Astrocyte of the cerebellum (primary cell): ENCODE measurements at regions not wholly inside any gene's neighbourhood (a gene's known extent, or its start where the extent isn't known, plus 50 kb on each side); places are given as distances from the start of the nearest gene placed in this dataset.
A peak's percentile ranks its signal among the peaks of the same experiment; 100 is the strongest.

Experiments used
- DNase-seq: peaks from one replicate; pipeline ENCODE4 v3.0.0-alpha.2; 2011; ENCODE audit warnings: low read depth
- H3K4me3 ChIP-seq: 2 replicates; pipeline ENCODE4 v1.5.1; 2011; ENCODE audit warnings: mild to moderate bottlenecking, low read depth, low read length, moderate library complexity
- CTCF ChIP-seq: IDR thresholded peaks from 2 replicates; pipeline ENCODE4 v1.5.1; 2012; ENCODE audit warnings: low read length, low read depth, moderate library complexity, mild to moderate bottlenecking; ENCODE audit errors: missing control alignments
- in situ Hi-C: cut with HindIII; loops from 2 replicates; pipeline ENCODE4 v1.10.0; 2017; ENCODE audit warnings: low sequenced_read_pairs

GRCh38 chr10:44197646-44198045, 187.3 kb downstream of the CXCL12 start:
- no peak for DNase-seq
- H3K4me3 ChIP-seq = no peak overlapping the region
- no peak for TF ChIP-seq CTCF
- in situ Hi-C loops = no loop called here

GRCh38 chr10:44196336-44196735, 188.6 kb downstream of the CXCL12 start:
- TF ChIP-seq CTCF = no peak
- H3K4me3 ChIP-seq = no peak overlapping the region
- in situ Hi-C loops = no loop called here
- no peak for DNase-seq

- no peak overlapping the region for H3K4me3 ChIP-seq
- DNase-seq = no peak
- in situ Hi-C loops = no loop called here
- TF ChIP-seq CTCF = no peak
Observed at GRCh38 chr10:44196008-44196320, 188.9 kb downstream of the CXCL12 start.

- peak; percentile 95 for DNase-seq
- in situ Hi-C loops = no loop called here
- TF ChIP-seq CTCF = no peak
Observed at GRCh38 chr10:44195112-44196007, 189.5 kb downstream of the CXCL12 start.

GRCh38 chr10:44194435-44194834, 190.5 kb downstream of the CXCL12 start:
- in situ Hi-C loops = no loop called here
- TF ChIP-seq CTCF = no peak
- no peak overlapping the region for H3K4me3 ChIP-seq
- DNase-seq = no peak

More at GRCh38 chr10:44195112-44196007, 189.5 kb downstream of the CXCL12 start:
- H3K4me3 ChIP-seq = no peak overlapping the region

GRCh38 chr10:44193567-44194220, 191.2 kb downstream of the CXCL12 start:
- in situ Hi-C loops = no loop called here
- TF ChIP-seq CTCF = no peak
- H3K4me3 ChIP-seq = no peak overlapping the region
- no peak for DNase-seq
